Naive thymus-derived CD4-positive, alpha-beta T cell (primary cell): ENCODE measurements at regions not wholly inside any gene's neighbourhood (a gene's known extent, or its start where the extent isn't known, plus 50 kb on each side); places are given as distances from the start of the nearest gene placed in this dataset.

ENCODE experiments used
- ATAC-seq: fragments of 150-1000 bp; cut with Tn5 transposase; 2 replicates; pipeline ENCODE4 v1.10.0; 2021; ENCODE audit warnings: mild to moderate bottlenecking, moderate library complexity
- CTCF ChIA-PET: fragments of 350-600 bp; sonication (Branson Sonifier 250); formaldehyde crosslinking; loops from one replicate; lab custom pipeline; 2021; ENCODE audit warnings: antibody characterized with exemption; lab: Charles Lee
- POLR2A ChIA-PET: fragments of 350-600 bp; sonication (Branson Sonifier 250); formaldehyde crosslinking; loops from one replicate; lab custom pipeline; 2021; ENCODE audit warnings: antibody characterized with exemption, inconsistent platforms; lab: Charles Lee
- DNase-seq, 9 donors: peaks; one replicate each; pipeline versions ENCODE4 v3.0.0 to v3.0.0-alpha.2; 2020 to 2022; ENCODE audit warnings: mixed read lengths in 1 of 9
- H3K27ac ChIP-seq: one replicate; pipeline ENCODE4 v1.7.0; 2013; ENCODE audit warnings: mild to moderate bottlenecking, low read depth, low read length, moderate library complexity
- H3K27me3 ChIP-seq, 2 donors: one replicate each; pipeline ENCODE4 v1.7.0; 2013; ENCODE audit warnings: low read length in 2 of 2, mild to moderate bottlenecking in 2 of 2, moderate library complexity in 2 of 2; ENCODE audit not compliant: control insufficient read depth in 2 of 2, insufficient read depth in 2 of 2
- H3K36me3 ChIP-seq, 3 experiments: 1 replicate in 2 of 3; 2 replicates in 1 of 3; pipeline ENCODE4 v1.7.0; 2013; ENCODE audit warnings: low read length in 3 of 3, mild to moderate bottlenecking in 3 of 3, moderate library complexity in 1 of 3; ENCODE audit not compliant: insufficient read depth in 3 of 3, control insufficient read depth in 2 of 3
- H3K4me1 ChIP-seq, 2 donors: one replicate each; pipeline ENCODE4 v1.7.0; 2013; ENCODE audit warnings: low read length in 2 of 2, mild to moderate bottlenecking in 2 of 2, moderate library complexity in 1 of 2; ENCODE audit not compliant: control insufficient read depth in 2 of 2, insufficient read depth in 2 of 2
- H3K4me3 ChIP-seq: 2 replicates; pipeline ENCODE4 v1.7.0; 2013; ENCODE audit warnings: mild to moderate bottlenecking, low read length
- H3K9me3 ChIP-seq, 3 experiments: 1 replicate in 2 of 3; 2 replicates in 1 of 3; pipeline ENCODE4 v1.7.0; 2013; ENCODE audit warnings: low read length in 3 of 3; ENCODE audit not compliant: control insufficient read depth in 2 of 3
- H3K27ac Mint-ChIP-seq, 9 donors: one replicate each; pipeline ENCODE4 v1.8.0; 2020 to 2022; ENCODE audit warnings: mixed read lengths in 9 of 9, mild to moderate bottlenecking in 8 of 9, moderate library complexity in 5 of 9, inconsistent platforms in 2 of 9
- H3K27me3 Mint-ChIP-seq, 5 donors: one replicate each; pipeline ENCODE4 v1.8.0; 2021 to 2022; ENCODE audit warnings: mixed read lengths in 5 of 5, mild to moderate bottlenecking in 1 of 5
- H3K36me3 Mint-ChIP-seq, 5 donors: one replicate each; pipeline ENCODE4 v1.8.0; 2020 to 2022; ENCODE audit warnings: mixed read lengths in 5 of 5, mild to moderate bottlenecking in 3 of 5, inconsistent platforms in 1 of 5
- H3K4me1 Mint-ChIP-seq, 7 donors: one replicate each; pipeline ENCODE4 v1.8.0; 2020 to 2022; ENCODE audit warnings: mixed read lengths in 7 of 7, mild to moderate bottlenecking in 3 of 7, inconsistent platforms in 1 of 7
- H3K4me3 Mint-ChIP-seq, 10 donors: one replicate each; pipeline ENCODE4 v1.8.0; 2020 to 2022; ENCODE audit warnings: mild to moderate bottlenecking in 10 of 10, mixed read lengths in 10 of 10, moderate library complexity in 6 of 10, inconsistent platforms in 2 of 10
- H3K9me3 Mint-ChIP-seq, 11 donors: one replicate each; pipeline ENCODE4 v1.8.0; 2020 to 2022; ENCODE audit warnings: mixed read lengths in 11 of 11, mild to moderate bottlenecking in 4 of 11, inconsistent platforms in 1 of 11, moderate library complexity in 1 of 11
- intact Hi-C, 2 donors: fragments of 100-400 bp; cut with micrococcal nuclease; formaldehyde crosslinking; loops; one replicate each; pipeline ENCODE4 v1.15.1; 2023

- intact Hi-C loops, result no loop called here
- H3K9me3 ChIP-seq, result no peaks in the 10 kb centered on the region
- H3K36me3 ChIP-seq, result no peaks in the 10 kb centered on the region
- no peak overlapping the region for H3K27ac ChIP-seq
- Mint-ChIP-seq H3K27ac (no peak overlapping the region), H3K27me3 (peaks cover 0 to 7% (median 0%) of the 10 kb centered on the region in 5 donors), H3K4me1 (no peaks in the 10 kb centered on the region), H3K36me3 (no peaks in the 10 kb centered on the region), H3K4me3 (no peak overlapping the region), H3K9me3 (peaks cover 0 to 27% (median 5%) of the 10 kb centered on the region in 11 donors)
- DNase-seq (no peak), ATAC-seq (no peak)
- POLR2A ChIA-PET, result no interaction called here
- CTCF ChIA-PET, result no interaction called here
- no peak overlapping the region for H3K4me3 ChIP-seq
- H3K4me1 ChIP-seq, result no peaks in the 10 kb centered on the region
- H3K27me3 ChIP-seq, result no peaks in the 10 kb centered on the region
Observed at GRCh38 chrX:104411800-104412199, 154.2 kb upstream of the IL1RAPL2 start.

- no peak for ATAC-seq
Observed at GRCh38 chrX:104400387-104400786, 145.7 kb upstream of the ESX1 start.

GRCh38 chrX:104392350-104392749 is 137.6 kb upstream of the ESX1 start:
- H3K4me1 Mint-ChIP-seq, result no peaks in the 10 kb centered on the region
- H3K27me3 Mint-ChIP-seq, result peaks cover 0 to 6% (median 0%) of the 10 kb centered on the region in 5 donors
- CTCF ChIA-PET, result no interaction called here

More at GRCh38 chrX:104400387-104400786, 145.7 kb upstream of the ESX1 start:
- Histone ChIP-seq H3K9me3 (no peaks in the 10 kb centered on the region), H3K27me3 (no peaks in the 10 kb centered on the region), H3K4me1 (no peaks in the 10 kb centered on the region), H3K4me3 (no peak overlapping the region), H3K27ac (no peak overlapping the region), H3K36me3 (no peaks in the 10 kb centered on the region)
- Mint-ChIP-seq H3K27ac (no peak overlapping the region), H3K27me3 (no peaks in the 10 kb centered on the region), H3K4me1 (peaks cover 0 to 1% (median 0%) of the 10 kb centered on the region in 7 donors), H3K4me3 (no peak overlapping the region), H3K36me3 (no peaks in the 10 kb centered on the region), H3K9me3 (peaks cover 0 to 6% (median 0%) of the 10 kb centered on the region in 11 donors)
- POLR2A ChIA-PET, result no interaction called here
- intact Hi-C loops, result no loop called here
- no peak for DNase-seq
- CTCF ChIA-PET, result no interaction called here

GRCh38 chrX:104391906-104392305 is 137.2 kb upstream of the ESX1 start:
- H3K4me3 Mint-ChIP-seq, result no peak overlapping the region
- DNase-seq (no peak), ATAC-seq (no peak)
- H3K4me1 Mint-ChIP-seq, result no peaks in the 10 kb centered on the region
- H3K9me3 ChIP-seq, result no peaks in the 10 kb centered on the region
- no peak overlapping the region for H3K4me3 ChIP-seq
- intact Hi-C loops, result no loop called here
- peaks cover 0 to 2% (median 0%) of the 10 kb centered on the region in 11 donors for H3K9me3 Mint-ChIP-seq
- H3K4me1 ChIP-seq, result no peaks in the 10 kb centered on the region
- no peak overlapping the region for H3K27ac Mint-ChIP-seq
- H3K27me3 ChIP-seq, result no peaks in the 10 kb centered on the region
- CTCF ChIA-PET, result no interaction called here
- POLR2A ChIA-PET, result no interaction called here
- peaks cover 0 to 6% (median 0%) of the 10 kb centered on the region in 5 donors for H3K27me3 Mint-ChIP-seq
- H3K36me3 ChIP-seq, result no peaks in the 10 kb centered on the region
- H3K27ac ChIP-seq, result no peak overlapping the region
- H3K36me3 Mint-ChIP-seq, result no peaks in the 10 kb centered on the region

More at GRCh38 chrX:104392350-104392749, 137.6 kb upstream of the ESX1 start:
- intact Hi-C loops, result no loop called here
- no peak for DNase-seq
- no peaks in the 10 kb centered on the region for H3K27me3 ChIP-seq
- no peaks in the 10 kb centered on the region for H3K36me3 ChIP-seq
- POLR2A ChIA-PET, result no interaction called here
- no peaks in the 10 kb centered on the region for H3K4me1 ChIP-seq
- no peak for ATAC-seq
- H3K36me3 Mint-ChIP-seq, result no peaks in the 10 kb centered on the region
- H3K27ac ChIP-seq, result no peak overlapping the region
- H3K9me3 Mint-ChIP-seq, result peaks cover 0 to 2% (median 0%) of the 10 kb centered on the region in 11 donors
- H3K27ac Mint-ChIP-seq, result no peak overlapping the region
- H3K9me3 ChIP-seq, result no peaks in the 10 kb centered on the region
- H3K4me3 Mint-ChIP-seq, result no peak overlapping the region
- H3K4me3 ChIP-seq, result no peak overlapping the region

GRCh38 chrX:104376937-104377336 is 122.2 kb upstream of the ESX1 start:
- Mint-ChIP-seq H3K27ac (no peak overlapping the region), H3K27me3 (peaks cover 0 to 7% (median 3%) of the 10 kb centered on the region in 5 donors), H3K36me3 (no peaks in the 10 kb centered on the region), H3K4me3 (no peak overlapping the region), H3K9me3 (no peaks in the 10 kb centered on the region), H3K4me1 (no peaks in the 10 kb centered on the region)
- H3K27me3 ChIP-seq, result no peaks in the 10 kb centered on the region
- H3K27ac ChIP-seq, result no peak overlapping the region
- H3K4me3 ChIP-seq, result no peak overlapping the region
- no peak for DNase-seq
- POLR2A ChIA-PET, result no interaction called here
- no peaks in the 10 kb centered on the region for H3K9me3 ChIP-seq
- no peak for ATAC-seq
- no peaks in the 10 kb centered on the region for H3K36me3 ChIP-seq
- H3K4me1 ChIP-seq, result no peaks in the 10 kb centered on the region
- CTCF ChIA-PET, result no interaction called here
- intact Hi-C loops, result no loop called here

GRCh38 chrX:104372547-104372946 is 117.8 kb upstream of the ESX1 start:
- Mint-ChIP-seq H3K4me3 (no peak overlapping the region), H3K27me3 (peaks cover 0 to 7% (median 0%) of the 10 kb centered on the region in 5 donors), H3K9me3 (no peaks in the 10 kb centered on the region), H3K36me3 (no peaks in the 10 kb centered on the region), H3K4me1 (no peaks in the 10 kb centered on the region), H3K27ac (no peak overlapping the region)
- intact Hi-C loops, result no loop called here
- DNase-seq, result no peak
- Histone ChIP-seq H3K9me3 (no peaks in the 10 kb centered on the region), H3K4me1 (no peaks in the 10 kb centered on the region), H3K27me3 (no peaks in the 10 kb centered on the region), H3K36me3 (no peaks in the 10 kb centered on the region), H3K27ac (no peak overlapping the region), H3K4me3 (no peak overlapping the region)
- CTCF ChIA-PET, result no interaction called here
- POLR2A ChIA-PET, result no interaction called here
- no peak for ATAC-seq

GRCh38 chrX:104370089-104370488 is 115.4 kb upstream of the ESX1 start:
- POLR2A ChIA-PET, result no interaction called here
- DNase-seq, result no peak
- H3K4me1 ChIP-seq, result no peaks in the 10 kb centered on the region
- Mint-ChIP-seq H3K4me3 (no peak overlapping the region), H3K9me3 (peaks cover 0 to 4% (median 0%) of the 10 kb centered on the region in 11 donors), H3K27me3 (peaks cover 0 to 8% (median 4%) of the 10 kb centered on the region in 5 donors), H3K27ac (no peak overlapping the region), H3K4me1 (no peaks in the 10 kb centered on the region), H3K36me3 (no peaks in the 10 kb centered on the region)
- intact Hi-C loops, result no loop called here
- H3K4me3 ChIP-seq, result no peak overlapping the region
- ATAC-seq, result no peak
- CTCF ChIA-PET, result no interaction called here
- no peaks in the 10 kb centered on the region for H3K36me3 ChIP-seq
- H3K27me3 ChIP-seq, result no peaks in the 10 kb centered on the region
- no peak overlapping the region for H3K27ac ChIP-seq
- H3K9me3 ChIP-seq, result no peaks in the 10 kb centered on the region
